Lower leg skin (tissue), 3 donors: ENCODE measurements at regions not wholly inside any gene's neighbourhood (a gene's known extent, or its start where the extent isn't known, plus 50 kb on each side); places are given as distances from the start of the nearest gene placed in this dataset.
"Not testable (repeated sequence)": the region's sequence is repeated elsewhere in the genome, so short reads cannot be mapped to it uniquely, and the experiment has no call there.

Source experiments
- CTCF ChIP-seq, 3 donors: fragments of 450-650 bp; IDR thresholded peaks; one replicate each; pipeline ENCODE4 v1.5.1; 2016; ENCODE audit warnings: antibody characterized with exemption in 3 of 3, mild to moderate bottlenecking in 3 of 3, moderate library complexity in 2 of 3
- POLR2A ChIP-seq, 2 donors: fragments of 450-650 bp; IDR thresholded peaks; one replicate each; pipeline ENCODE4 v1.6.1; 2016 to 2017; ENCODE audit warnings: antibody characterized with exemption in 2 of 2, mild to moderate bottlenecking in 1 of 2, moderate library complexity in 1 of 2

- TF ChIP-seq CTCF, POLR2A (IDR thresholded peaks at IDR 0.05): not testable (repeated sequence)
Observed at GRCh38 chr5:103377638-103378037, 119.1 kb downstream of the MACIR start.
